Fibroblast of pulmonary artery (primary cell): ENCODE measurements at regions not wholly inside any gene's neighbourhood (a gene's known extent, or its start where the extent isn't known, plus 50 kb on each side); places are given as distances from the start of the nearest gene placed in this dataset.
A peak's percentile ranks its signal among the peaks of the same experiment; 100 is the strongest.

Source experiments
- DNase-seq: peaks from one replicate; pipeline ENCODE4 v3.0.0-alpha.2; 2010; ENCODE audit warnings: low read depth
- H3K4me3 ChIP-seq: replicated peaks from 2 replicates; pipeline ENCODE4 v1.5.1; 2011; ENCODE audit warnings: low read depth, mild to moderate bottlenecking, control low read depth, low read length, moderate library complexity
- TF ChIP-seq, protein P1 (sequence below): IDR thresholded peaks from 2 replicates; pipeline ENCODE4 v1.5.1; 2011; ENCODE audit warnings: mild to moderate bottlenecking, control low read depth, low read length, inconsistent platforms; ENCODE audit errors: missing control alignments

GRCh38 chr1:98001764-98002163 is 80.9 kb upstream of the DPYD start:
- no peak overlapping the region for H3K4me3 ChIP-seq
- TF ChIP-seq, protein P1, sequence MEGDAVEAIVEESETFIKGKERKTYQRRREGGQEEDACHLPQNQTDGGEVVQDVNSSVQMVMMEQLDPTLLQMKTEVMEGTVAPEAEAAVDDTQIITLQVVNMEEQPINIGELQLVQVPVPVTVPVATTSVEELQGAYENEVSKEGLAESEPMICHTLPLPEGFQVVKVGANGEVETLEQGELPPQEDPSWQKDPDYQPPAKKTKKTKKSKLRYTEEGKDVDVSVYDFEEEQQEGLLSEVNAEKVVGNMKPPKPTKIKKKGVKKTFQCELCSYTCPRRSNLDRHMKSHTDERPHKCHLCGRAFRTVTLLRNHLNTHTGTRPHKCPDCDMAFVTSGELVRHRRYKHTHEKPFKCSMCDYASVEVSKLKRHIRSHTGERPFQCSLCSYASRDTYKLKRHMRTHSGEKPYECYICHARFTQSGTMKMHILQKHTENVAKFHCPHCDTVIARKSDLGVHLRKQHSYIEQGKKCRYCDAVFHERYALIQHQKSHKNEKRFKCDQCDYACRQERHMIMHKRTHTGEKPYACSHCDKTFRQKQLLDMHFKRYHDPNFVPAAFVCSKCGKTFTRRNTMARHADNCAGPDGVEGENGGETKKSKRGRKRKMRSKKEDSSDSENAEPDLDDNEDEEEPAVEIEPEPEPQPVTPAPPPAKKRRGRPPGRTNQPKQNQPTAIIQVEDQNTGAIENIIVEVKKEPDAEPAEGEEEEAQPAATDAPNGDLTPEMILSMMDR = peak; percentile 28
- peak; percentile 40 for DNase-seq

DNA sequence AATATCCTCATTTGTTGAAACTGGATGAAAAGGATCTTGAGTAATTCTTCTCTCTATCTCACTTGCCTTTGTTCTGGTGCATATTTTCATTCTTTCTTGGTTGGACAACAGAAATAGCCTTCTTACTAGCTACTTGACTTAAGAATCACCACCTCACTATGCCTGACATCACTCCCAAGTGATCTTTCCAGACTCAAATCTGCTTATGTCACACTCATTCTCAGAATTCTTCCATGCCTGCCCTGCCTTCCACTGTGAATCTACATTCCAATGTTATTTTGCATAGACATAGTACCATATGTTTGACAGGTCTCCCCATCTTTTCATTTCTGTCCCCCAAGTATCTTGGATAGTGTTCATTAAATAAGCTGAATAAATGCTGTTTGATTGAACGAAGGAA is 78.5 kb upstream of the DPYD start:
- no peak overlapping the region for H3K4me3 ChIP-seq
- TF ChIP-seq, protein P1 = no peak
- peak; percentile 88 for DNase-seq

DNA sequence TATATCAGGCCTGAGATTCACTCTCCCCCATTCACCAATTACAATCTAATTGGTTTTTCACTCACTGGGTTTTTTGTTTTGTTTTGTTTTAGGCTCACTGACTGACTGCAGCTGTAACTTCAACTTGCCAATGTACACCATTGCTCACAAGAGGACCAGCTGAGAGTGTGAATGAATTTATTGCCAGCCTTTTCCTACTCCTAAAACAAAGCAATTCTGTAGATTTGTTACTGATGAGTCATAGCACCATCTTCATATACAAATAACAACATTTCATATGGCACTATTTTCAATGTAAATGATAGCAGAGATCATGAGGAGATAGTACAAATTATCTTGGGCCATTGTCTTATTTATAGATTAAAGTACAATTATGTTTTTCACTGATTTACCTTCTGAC is 76.0 kb upstream of the DPYD start:
- no peak overlapping the region for H3K4me3 ChIP-seq
- DNase-seq = peak; percentile 10

GRCh38 chr1:97989094-97989680 is 68.4 kb upstream of the DPYD start:
- peak; percentile 44 for DNase-seq
- TF ChIP-seq, protein P1 = no peak
- no peak overlapping the region for H3K4me3 ChIP-seq

More for the DNA sequence above, 76.0 kb upstream of the DPYD start:
- TF ChIP-seq, protein P1 = no peak

GRCh38 chr1:97986041-97987005 is 65.5 kb upstream of the DPYD start:
- no peak overlapping the region for H3K4me3 ChIP-seq
- TF ChIP-seq, protein P1 = no peak
- peak; percentile 17 for DNase-seq

DNA sequence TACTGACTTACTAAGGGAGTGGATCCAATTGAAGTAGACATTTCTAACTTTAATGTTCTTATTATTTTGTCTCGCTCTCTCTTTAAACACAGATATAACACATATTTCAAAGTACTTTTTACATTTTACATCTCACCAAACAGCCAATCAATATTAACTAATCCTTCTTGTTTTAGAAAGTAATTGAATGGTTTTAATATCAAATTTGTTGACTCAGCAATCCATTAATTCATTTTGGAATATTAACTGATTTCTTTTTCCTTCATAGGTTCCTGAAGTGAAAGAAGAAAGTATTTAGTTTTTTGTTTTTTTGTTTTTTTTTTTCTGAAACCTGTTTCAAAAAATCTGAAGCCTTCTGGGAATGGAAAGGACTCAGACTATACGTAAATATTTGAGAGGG is 62.3 kb upstream of the DPYD start:
- DNase-seq = no peak
- TF ChIP-seq, protein P1 = no peak
- H3K4me3 ChIP-seq = no peak overlapping the region
